Neural crest cell (in vitro differentiated cells): ENCODE measurements at regions not wholly inside any gene's neighbourhood (a gene's known extent, or its start where the extent isn't known, plus 50 kb on each side); places are given as distances from the start of the nearest gene placed in this dataset.

ENCODE experiments used
- DNase-seq: peaks from one replicate; pipeline ENCODE4 v3.0.0; 2021; ENCODE audit warnings: low read depth, mixed read lengths, low spot score
- H3K27ac Mint-ChIP-seq: one replicate; pipeline ENCODE4 v1.8.0; 2021; ENCODE audit warnings: mild to moderate bottlenecking, mixed read lengths; ENCODE audit not compliant: unreplicated experiment
- H3K27me3 Mint-ChIP-seq: 2 replicates; pipeline ENCODE4 v1.8.0; 2021; ENCODE audit warnings: low read depth, mild to moderate bottlenecking, mixed read lengths
- H3K36me3 Mint-ChIP-seq: 2 replicates; pipeline ENCODE4 v1.8.0; 2021; ENCODE audit warnings: low read depth, mild to moderate bottlenecking, mixed read lengths
- H3K4me1 Mint-ChIP-seq: 2 replicates; pipeline ENCODE4 v1.8.0; 2021; ENCODE audit warnings: mixed read lengths
- H3K4me3 Mint-ChIP-seq: one replicate; pipeline ENCODE4 v1.8.0; 2021; ENCODE audit warnings: mild to moderate bottlenecking, mixed read lengths
- H3K9me3 Mint-ChIP-seq: 2 replicates; pipeline ENCODE4 v1.8.0; 2021; ENCODE audit warnings: mixed read lengths
- TF ChIP-seq, protein P1 (sequence below): fragments of 200-600 bp; sonication (generic); conservative IDR thresholded peaks from 2 replicates; pipeline ENCODE4 v1.5.0; 2021; ENCODE audit warnings: antibody characterized with exemption, mild to moderate bottlenecking

DNA sequence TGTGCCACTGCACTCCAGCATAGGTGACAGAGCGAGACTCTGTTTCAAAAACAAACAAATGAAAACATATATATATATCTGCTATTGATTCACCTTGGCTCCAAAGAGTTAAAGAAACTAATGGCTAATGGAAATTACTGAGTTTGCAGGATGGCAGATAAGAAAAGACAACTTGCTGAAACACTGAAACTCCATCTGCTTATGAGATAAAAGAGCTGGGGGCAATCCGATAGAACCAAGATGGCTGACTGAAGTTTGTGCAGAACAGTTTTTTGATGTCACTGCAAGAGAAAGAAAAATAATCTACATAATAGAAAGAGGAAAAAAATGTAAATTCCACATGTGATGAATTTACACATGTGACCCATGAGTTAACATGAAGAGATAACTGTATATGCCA lies 88.2 kb downstream of the LRATD1 start:
- no peak overlapping the region for H3K4me3 Mint-ChIP-seq

DNA sequence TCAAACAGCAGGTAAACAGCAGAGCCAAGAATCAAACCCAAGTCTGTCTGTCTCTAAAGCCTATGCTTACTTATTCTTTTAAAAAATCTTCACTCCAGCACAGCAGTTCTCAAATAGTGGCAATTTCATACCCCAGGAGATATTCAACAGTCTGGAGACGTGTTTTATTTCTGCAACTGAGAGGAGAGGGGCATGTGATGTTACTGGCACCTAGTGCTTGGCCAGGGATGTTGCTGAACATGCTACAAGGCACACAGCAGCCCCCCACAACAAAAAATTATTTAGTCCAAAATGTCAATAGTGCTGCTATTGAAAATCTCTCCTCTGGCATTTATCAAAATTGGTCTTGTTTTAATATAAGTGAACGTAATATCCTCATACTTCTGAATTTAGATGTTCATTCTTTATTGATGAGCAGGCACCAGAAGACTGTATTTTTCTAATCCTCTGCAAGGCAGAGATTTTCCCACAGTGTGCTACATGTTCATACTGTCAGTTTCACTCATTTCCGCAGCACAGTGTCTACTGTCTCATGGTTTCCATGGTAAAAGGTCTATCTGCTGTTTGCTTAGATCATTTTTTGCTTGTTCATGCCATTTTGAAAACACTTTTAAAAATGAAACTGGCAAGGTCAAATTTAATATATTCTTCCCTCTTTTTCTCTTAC lies 90.5 kb downstream of the LRATD1 start:
- no peak overlapping the region for H3K4me3 Mint-ChIP-seq
- H3K4me1 Mint-ChIP-seq, result no peaks in the 10 kb centered on the region
- no peak for DNase-seq
- H3K36me3 Mint-ChIP-seq, result no peaks in the 10 kb centered on the region
- H3K27ac Mint-ChIP-seq, result no peak overlapping the region
- H3K9me3 Mint-ChIP-seq, result no peaks in the 10 kb centered on the region
- peaks cover 2% of the 10 kb centered on the region for H3K27me3 Mint-ChIP-seq
- TF ChIP-seq, protein P1, sequence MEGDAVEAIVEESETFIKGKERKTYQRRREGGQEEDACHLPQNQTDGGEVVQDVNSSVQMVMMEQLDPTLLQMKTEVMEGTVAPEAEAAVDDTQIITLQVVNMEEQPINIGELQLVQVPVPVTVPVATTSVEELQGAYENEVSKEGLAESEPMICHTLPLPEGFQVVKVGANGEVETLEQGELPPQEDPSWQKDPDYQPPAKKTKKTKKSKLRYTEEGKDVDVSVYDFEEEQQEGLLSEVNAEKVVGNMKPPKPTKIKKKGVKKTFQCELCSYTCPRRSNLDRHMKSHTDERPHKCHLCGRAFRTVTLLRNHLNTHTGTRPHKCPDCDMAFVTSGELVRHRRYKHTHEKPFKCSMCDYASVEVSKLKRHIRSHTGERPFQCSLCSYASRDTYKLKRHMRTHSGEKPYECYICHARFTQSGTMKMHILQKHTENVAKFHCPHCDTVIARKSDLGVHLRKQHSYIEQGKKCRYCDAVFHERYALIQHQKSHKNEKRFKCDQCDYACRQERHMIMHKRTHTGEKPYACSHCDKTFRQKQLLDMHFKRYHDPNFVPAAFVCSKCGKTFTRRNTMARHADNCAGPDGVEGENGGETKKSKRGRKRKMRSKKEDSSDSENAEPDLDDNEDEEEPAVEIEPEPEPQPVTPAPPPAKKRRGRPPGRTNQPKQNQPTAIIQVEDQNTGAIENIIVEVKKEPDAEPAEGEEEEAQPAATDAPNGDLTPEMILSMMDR, result no peak

More for the DNA sequence above, 88.2 kb downstream of the LRATD1 start:
- H3K4me1 Mint-ChIP-seq, result no peaks in the 10 kb centered on the region
- no peak for DNase-seq
- TF ChIP-seq, protein P1, result no peak
- H3K36me3 Mint-ChIP-seq, result no peaks in the 10 kb centered on the region
- no peak overlapping the region for H3K27ac Mint-ChIP-seq
- H3K27me3 Mint-ChIP-seq, result peaks cover 2% of the 10 kb centered on the region
- no peaks in the 10 kb centered on the region for H3K9me3 Mint-ChIP-seq

DNA sequence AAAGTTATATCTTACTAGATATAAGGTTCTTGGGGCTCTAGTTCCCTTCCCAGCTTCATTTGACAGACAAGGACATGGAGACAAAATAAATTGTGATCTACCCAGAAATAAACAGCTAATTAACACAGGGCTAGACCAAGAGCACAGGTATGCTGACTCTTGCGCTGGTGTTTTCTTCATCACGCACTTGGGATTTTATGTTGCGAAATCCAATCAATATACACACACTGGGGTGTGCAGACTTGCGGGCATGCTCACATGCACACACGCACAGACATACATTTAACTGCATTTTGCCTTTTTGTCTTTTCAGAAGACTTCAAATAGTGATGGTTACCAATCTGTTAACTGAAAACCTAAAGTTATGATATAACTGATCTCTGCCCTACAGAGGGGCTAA lies 91.2 kb downstream of the LRATD1 start:
- H3K36me3 Mint-ChIP-seq, result no peaks in the 10 kb centered on the region
- no peak for DNase-seq
- no peaks in the 10 kb centered on the region for H3K9me3 Mint-ChIP-seq
- H3K4me1 Mint-ChIP-seq, result no peaks in the 10 kb centered on the region
- peaks cover 2% of the 10 kb centered on the region for H3K27me3 Mint-ChIP-seq
- H3K27ac Mint-ChIP-seq, result no peak overlapping the region
- H3K4me3 Mint-ChIP-seq, result no peak overlapping the region
- TF ChIP-seq, protein P1, result no peak

DNA sequence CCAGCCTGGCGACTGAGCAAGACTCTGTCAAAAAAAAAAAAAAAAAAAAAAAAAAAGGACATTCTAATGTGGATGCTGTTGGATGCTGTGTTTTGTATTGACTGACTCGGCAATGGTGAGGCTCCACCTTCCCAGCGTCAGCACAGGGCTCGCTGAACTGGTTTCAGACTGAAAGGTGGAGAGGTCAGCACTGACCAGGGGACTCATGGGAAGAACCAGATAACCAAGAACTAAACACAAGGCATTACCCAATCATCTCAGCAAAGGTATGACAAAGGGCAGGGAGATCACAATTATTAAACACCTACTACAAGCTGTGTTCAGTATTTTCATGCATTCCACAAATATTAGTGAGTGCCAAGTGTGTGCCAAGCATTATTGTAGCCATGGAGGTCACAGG lies 103.2 kb downstream of the LRATD1 start:
- TF ChIP-seq, protein P1, result no peak
- Mint-ChIP-seq H3K4me3 (no peak overlapping the region), H3K27me3 (no peaks in the 10 kb centered on the region), H3K36me3 (no peaks in the 10 kb centered on the region), H3K4me1 (no peaks in the 10 kb centered on the region), H3K9me3 (peaks cover 8% of the 10 kb centered on the region), H3K27ac (no peak overlapping the region)
- DNase-seq, result no peak

DNA sequence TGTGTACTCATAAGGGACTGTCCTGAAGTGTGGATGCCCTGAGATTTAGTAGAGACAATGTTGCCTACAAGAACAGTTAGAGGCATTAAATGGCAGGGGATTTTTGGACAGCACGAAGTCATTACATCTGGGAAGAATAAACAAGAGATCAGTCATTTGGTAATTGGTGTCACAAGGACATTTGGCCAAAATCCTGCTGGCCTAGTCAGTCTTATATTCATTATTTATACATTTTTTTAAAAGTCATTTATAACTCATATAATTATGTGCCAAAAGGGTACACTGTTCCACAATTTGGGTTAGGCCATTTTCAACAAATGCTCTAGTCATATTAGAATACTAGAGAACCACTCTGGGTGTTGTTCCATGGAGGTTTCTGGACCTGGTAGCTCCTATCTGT lies 104.7 kb downstream of the LRATD1 start:
- Mint-ChIP-seq H3K27ac (no peak overlapping the region), H3K36me3 (no peaks in the 10 kb centered on the region), H3K27me3 (no peaks in the 10 kb centered on the region), H3K9me3 (peaks cover 8% of the 10 kb centered on the region), H3K4me1 (no peaks in the 10 kb centered on the region), H3K4me3 (no peak overlapping the region)
- DNase-seq, result no peak
- TF ChIP-seq, protein P1, result no peak

DNA sequence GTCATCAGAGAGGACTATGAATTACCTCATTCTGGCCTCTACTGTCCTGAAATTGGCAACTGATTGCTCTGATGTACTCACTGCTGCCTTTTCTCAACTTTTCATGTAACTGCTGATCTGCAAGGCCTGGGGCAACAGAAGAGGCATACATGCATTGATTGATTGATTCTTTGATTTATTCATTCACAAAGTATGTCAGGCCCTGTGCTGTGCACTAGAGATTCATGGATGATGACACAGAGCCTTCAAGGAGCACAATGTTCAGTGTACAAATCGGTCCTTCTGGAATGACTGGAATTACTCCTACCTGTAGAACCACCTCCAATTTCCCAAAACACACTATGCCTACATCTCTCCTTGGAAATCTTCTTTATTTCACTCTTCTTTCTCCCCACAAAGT lies 111.3 kb downstream of the LRATD1 start:
- Mint-ChIP-seq H3K9me3 (no peaks in the 10 kb centered on the region), H3K4me1 (no peaks in the 10 kb centered on the region), H3K27ac (no peak overlapping the region), H3K27me3 (no peaks in the 10 kb centered on the region), H3K36me3 (no peaks in the 10 kb centered on the region), H3K4me3 (no peak overlapping the region)
- TF ChIP-seq, protein P1, result no peak
- no peak for DNase-seq
